PC-9 (cell line): ENCODE measurements at regions not wholly inside any gene's neighbourhood (a gene's known extent, or its start where the extent isn't known, plus 50 kb on each side); places are given as distances from the start of the nearest gene placed in this dataset.

Source experiments
- CTCF ChIP-seq: fragments of 200-600 bp; sonication (generic); conservative IDR thresholded peaks from 2 replicates; pipeline ENCODE4 v1.6.1; 2017; ENCODE audit warnings: mixed run types, antibody characterized with exemption, mild to moderate bottlenecking, moderate library complexity
- EZH2 ChIP-seq: fragments of 200-600 bp; sonication (generic); IDR thresholded peaks from 2 replicates; pipeline ENCODE4 v1.8.0; 2017; ENCODE audit warnings: antibody characterized with exemption, low read depth

GRCh38 chr9:17013010-17013409, 121.8 kb upstream of the CNTLN start:
- TF ChIP-seq CTCF (no peak), EZH2 (no peak)
